GM12875 (cell line): ENCODE measurements at regions not wholly inside any gene's neighbourhood (a gene's known extent, or its start where the extent isn't known, plus 50 kb on each side); places are given as distances from the start of the nearest gene placed in this dataset.

ENCODE experiments used
- H3K4me3 ChIP-seq: one replicate; pipeline ENCODE4 v1.5.1; 2011; ENCODE audit warnings: low read depth, low read length, control low read depth
- CTCF ChIP-seq: IDR thresholded peaks from 2 replicates; pipeline ENCODE4 v1.5.1; 2011; ENCODE audit warnings: low read depth, mild to moderate bottlenecking, control low read depth, inconsistent platforms, low read length, moderate library complexity, borderline replicate concordance; ENCODE audit not compliant: insufficient read depth

DNA sequence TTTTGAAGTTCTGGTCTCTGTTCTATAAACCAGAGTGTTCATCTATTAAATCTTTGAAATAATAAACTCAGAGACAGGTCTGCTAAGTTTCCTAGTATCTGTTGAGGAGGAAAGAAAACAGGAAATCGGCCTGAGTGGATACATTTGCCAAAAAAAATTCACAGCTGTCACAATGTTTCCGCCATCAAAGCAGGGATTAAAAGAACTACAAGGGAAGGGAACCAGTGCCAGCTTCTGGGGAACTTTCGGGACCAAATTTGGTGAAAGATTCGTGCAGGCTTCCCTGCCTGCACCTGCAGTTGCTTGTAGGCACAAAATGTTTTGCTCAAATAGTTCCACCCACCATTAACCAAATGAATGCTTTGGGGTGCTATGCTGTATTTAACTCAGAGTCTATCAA is 267.5 kb downstream of the MSX2 start:
- H3K4me3 ChIP-seq, result no peak overlapping the region
- TF ChIP-seq CTCF, result no peak

DNA sequence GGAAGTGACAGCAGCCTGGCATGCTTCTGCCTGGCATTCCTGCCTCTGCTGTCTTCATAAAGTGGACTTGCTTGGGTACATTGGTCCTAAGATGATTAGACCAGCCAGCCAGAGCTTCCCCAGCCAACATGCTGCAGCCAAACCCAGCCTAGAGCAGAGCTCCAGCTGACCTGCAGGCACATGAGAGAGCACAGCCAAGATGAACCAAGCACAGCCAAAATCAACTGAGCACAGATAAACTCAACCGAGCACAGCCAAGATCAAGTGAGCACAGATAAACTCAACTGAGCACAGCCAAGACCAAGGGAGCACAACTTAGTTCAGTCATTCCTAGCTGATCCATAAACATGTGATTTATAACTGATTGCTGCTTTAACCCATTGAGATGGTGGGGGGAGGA is 266.5 kb downstream of the MSX2 start:
- H3K4me3 ChIP-seq, result no peak overlapping the region
- no peak for TF ChIP-seq CTCF

DNA sequence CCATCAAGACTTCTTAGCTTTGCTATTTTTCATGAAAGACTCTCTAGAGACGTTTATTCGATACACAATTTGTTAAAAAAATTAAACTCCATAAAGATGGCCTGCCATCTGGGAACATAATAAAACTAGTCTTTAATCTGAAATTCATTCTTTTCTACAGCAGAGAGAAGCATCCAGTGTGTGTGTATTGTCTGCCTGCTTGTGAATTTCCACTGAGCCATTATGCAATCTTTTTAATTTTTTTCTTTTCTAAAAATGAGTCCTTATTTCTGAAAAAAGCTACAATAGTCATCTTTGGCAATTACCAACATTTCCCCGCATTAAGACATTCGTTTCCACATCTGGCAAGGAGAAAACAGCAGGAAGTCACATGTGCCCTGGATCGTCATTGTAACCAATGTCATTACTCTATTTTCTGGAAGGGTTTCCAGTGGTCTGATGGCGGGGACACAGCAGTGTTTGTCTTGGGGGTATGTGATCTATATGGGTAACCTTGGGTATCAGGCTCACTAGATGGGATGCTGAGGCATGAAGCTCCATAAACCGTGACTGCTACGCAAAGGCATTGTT is 263.1 kb downstream of the MSX2 start:
- H3K4me3 ChIP-seq, result no peak overlapping the region
- TF ChIP-seq CTCF, result no peak

- no peak for TF ChIP-seq CTCF
- no peak overlapping the region for H3K4me3 ChIP-seq
Observed at GRCh38 chr5:174984863-174985262, 260.5 kb downstream of the MSX2 start.

DNA sequence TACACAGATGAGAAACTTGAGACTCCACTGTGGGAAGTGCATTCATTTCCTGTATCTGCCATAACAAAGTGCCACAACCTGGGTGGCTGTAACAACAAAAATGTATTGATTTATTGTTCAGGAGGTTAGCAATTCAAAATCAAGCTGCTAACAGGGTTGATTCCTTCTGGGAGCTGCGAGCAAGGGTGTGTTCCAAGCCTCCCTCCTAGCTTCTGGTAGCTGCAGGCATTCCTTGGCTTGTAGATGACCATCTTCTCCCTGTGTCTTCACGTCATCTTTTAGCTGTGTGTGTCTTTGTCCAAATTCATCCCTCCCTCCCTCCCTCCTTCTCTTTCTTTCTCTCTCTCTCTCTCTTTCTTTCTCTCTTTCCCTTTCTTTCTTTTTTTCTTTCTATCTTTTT is 258.1 kb downstream of the MSX2 start:
- H3K4me3 ChIP-seq, result no peak overlapping the region
- TF ChIP-seq CTCF, result no peak

- TF ChIP-seq CTCF, result no peak
- H3K4me3 ChIP-seq, result no peak overlapping the region
Observed at GRCh38 chr5:174981416-174981815, 257.0 kb downstream of the MSX2 start.

- no peak overlapping the region for H3K4me3 ChIP-seq
- no peak for TF ChIP-seq CTCF
Observed at GRCh38 chr5:174980952-174981351, 256.6 kb downstream of the MSX2 start.
